SK-N-SH (cell line): ENCODE measurements at regions not wholly inside any gene's neighbourhood (a gene's known extent, or its start where the extent isn't known, plus 50 kb on each side); places are given as distances from the start of the nearest gene placed in this dataset.

ENCODE experiments used
- EZH2phosphoT487 ChIP-seq: fragments of 200-600 bp; sonication (generic); IDR thresholded peaks from 2 replicates; pipeline ENCODE4 v1.6.1; 2017; ENCODE audit warnings: low read depth, mixed run types, mild to moderate bottlenecking, antibody characterized with exemption, moderate library complexity, borderline replicate concordance
- GABPA ChIP-seq: IDR thresholded peaks from 2 replicates; pipeline ENCODE4 v1.4.0; 2012; ENCODE audit warnings: low read depth, mild to moderate bottlenecking
- JUND ChIP-seq: IDR thresholded peaks from 2 replicates; pipeline ENCODE4 v1.4.0; 2012
- MXI1 ChIP-seq: IDR thresholded peaks from 2 replicates; pipeline ENCODE4 v1.6.1; 2012; ENCODE audit warnings: mild to moderate bottlenecking, low read depth, low read length, improper control_type of control experiment
- POLR2AphosphoS5 ChIP-seq: IDR thresholded peaks from 2 replicates; pipeline ENCODE4 v1.6.1; 2012; ENCODE audit warnings: low read depth, low read length
- RFX5 ChIP-seq: IDR thresholded peaks from 2 replicates; pipeline ENCODE4 v1.6.1; 2012; ENCODE audit warnings: mild to moderate bottlenecking, improper control_type of control experiment, low read length
- TEAD4 ChIP-seq: IDR thresholded peaks from 2 replicates; pipeline ENCODE4 v1.4.0; 2012; ENCODE audit warnings: mild to moderate bottlenecking, borderline replicate concordance; ENCODE audit not compliant: insufficient read depth
- TF ChIP-seq, protein P1 (sequence below): fragments of 200-600 bp; sonication (generic); IDR thresholded peaks from 2 replicates; pipeline ENCODE4 v1.6.1; 2017; ENCODE audit warnings: antibody characterized with exemption, mild to moderate bottlenecking, moderate library complexity
- TF ChIP-seq, protein P2 (sequence below): IDR thresholded peaks from 2 replicates; pipeline ENCODE4 v1.6.1; 2012; ENCODE audit warnings: mild to moderate bottlenecking, low read depth, low read length, moderate library complexity

DNA sequence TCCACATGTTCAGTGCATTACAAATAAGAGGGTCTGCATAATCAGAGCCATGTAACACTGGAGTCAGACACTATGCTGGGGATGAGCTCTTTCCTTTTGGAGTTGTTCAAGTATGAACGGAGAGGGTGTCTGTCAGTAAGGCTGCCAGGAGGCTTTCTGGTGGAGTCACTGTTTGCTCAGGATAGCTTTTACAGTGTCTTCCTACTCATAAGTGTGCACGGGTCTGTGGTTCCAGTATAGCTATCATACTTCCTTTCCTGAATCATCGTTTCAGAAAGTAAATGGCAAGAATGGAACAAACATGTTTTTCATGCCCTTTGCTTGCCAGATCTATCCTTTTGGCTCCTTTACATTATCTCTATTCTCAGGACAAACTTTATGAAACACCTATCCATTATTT, 152.7 kb upstream of the CDH11 start:
- TF ChIP-seq POLR2AphosphoS5 (no peak), RFX5 (no peak), JUND (no peak), GABPA (no peak), TEAD4 (no peak), EZH2phosphoT487 (no peak), MXI1 (no peak)
- TF ChIP-seq, protein P1, sequence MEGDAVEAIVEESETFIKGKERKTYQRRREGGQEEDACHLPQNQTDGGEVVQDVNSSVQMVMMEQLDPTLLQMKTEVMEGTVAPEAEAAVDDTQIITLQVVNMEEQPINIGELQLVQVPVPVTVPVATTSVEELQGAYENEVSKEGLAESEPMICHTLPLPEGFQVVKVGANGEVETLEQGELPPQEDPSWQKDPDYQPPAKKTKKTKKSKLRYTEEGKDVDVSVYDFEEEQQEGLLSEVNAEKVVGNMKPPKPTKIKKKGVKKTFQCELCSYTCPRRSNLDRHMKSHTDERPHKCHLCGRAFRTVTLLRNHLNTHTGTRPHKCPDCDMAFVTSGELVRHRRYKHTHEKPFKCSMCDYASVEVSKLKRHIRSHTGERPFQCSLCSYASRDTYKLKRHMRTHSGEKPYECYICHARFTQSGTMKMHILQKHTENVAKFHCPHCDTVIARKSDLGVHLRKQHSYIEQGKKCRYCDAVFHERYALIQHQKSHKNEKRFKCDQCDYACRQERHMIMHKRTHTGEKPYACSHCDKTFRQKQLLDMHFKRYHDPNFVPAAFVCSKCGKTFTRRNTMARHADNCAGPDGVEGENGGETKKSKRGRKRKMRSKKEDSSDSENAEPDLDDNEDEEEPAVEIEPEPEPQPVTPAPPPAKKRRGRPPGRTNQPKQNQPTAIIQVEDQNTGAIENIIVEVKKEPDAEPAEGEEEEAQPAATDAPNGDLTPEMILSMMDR = no peak
- TF ChIP-seq, protein P2, sequence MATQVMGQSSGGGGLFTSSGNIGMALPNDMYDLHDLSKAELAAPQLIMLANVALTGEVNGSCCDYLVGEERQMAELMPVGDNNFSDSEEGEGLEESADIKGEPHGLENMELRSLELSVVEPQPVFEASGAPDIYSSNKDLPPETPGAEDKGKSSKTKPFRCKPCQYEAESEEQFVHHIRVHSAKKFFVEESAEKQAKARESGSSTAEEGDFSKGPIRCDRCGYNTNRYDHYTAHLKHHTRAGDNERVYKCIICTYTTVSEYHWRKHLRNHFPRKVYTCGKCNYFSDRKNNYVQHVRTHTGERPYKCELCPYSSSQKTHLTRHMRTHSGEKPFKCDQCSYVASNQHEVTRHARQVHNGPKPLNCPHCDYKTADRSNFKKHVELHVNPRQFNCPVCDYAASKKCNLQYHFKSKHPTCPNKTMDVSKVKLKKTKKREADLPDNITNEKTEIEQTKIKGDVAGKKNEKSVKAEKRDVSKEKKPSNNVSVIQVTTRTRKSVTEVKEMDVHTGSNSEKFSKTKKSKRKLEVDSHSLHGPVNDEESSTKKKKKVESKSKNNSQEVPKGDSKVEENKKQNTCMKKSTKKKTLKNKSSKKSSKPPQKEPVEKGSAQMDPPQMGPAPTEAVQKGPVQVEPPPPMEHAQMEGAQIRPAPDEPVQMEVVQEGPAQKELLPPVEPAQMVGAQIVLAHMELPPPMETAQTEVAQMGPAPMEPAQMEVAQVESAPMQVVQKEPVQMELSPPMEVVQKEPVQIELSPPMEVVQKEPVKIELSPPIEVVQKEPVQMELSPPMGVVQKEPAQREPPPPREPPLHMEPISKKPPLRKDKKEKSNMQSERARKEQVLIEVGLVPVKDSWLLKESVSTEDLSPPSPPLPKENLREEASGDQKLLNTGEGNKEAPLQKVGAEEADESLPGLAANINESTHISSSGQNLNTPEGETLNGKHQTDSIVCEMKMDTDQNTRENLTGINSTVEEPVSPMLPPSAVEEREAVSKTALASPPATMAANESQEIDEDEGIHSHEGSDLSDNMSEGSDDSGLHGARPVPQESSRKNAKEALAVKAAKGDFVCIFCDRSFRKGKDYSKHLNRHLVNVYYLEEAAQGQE = no peak
